T-helper 2 cell treated with Interferon-gamma antibody and Interleukin-4, amounts not matched to agents 5 μg/mL and 100 μg/mL, for 36 hours (primary cell): ENCODE measurements at regions not wholly inside any gene's neighbourhood (a gene's known extent, or its start where the extent isn't known, plus 50 kb on each side); places are given as distances from the start of the nearest gene placed in this dataset.
"Not testable (repeated sequence)": the region's sequence is repeated elsewhere in the genome, so short reads cannot be mapped to it uniquely, and the experiment has no call there.

Experiments used
- DNase-seq: peaks from one replicate; pipeline ENCODE4 v3.0.0; 2021; ENCODE audit warnings: low spot score
- H3K27ac Mint-ChIP-seq: one replicate; pipeline ENCODE4 v1.8.0; 2021; ENCODE audit warnings: mild to moderate bottlenecking, mixed read lengths
- H3K27me3 Mint-ChIP-seq: one replicate; pipeline ENCODE4 v1.8.0; 2021; ENCODE audit warnings: low read depth, mixed read lengths
- H3K36me3 Mint-ChIP-seq: one replicate; pipeline ENCODE4 v1.8.0; 2021; ENCODE audit warnings: low read depth, mixed read lengths
- H3K4me1 Mint-ChIP-seq: one replicate; pipeline ENCODE4 v1.8.0; 2021; ENCODE audit warnings: low read depth, mixed read lengths
- H3K4me3 Mint-ChIP-seq: one replicate; pipeline ENCODE4 v1.8.0; 2022; ENCODE audit warnings: mild to moderate bottlenecking, moderate library complexity, mixed read lengths
- H3K9me3 Mint-ChIP-seq: one replicate; pipeline ENCODE4 v1.8.0; 2021; ENCODE audit warnings: mixed read lengths

- no peak overlapping the region for H3K27ac Mint-ChIP-seq
- H3K27me3 Mint-ChIP-seq: peaks cover 7% of the 10 kb centered on the region
- H3K36me3 Mint-ChIP-seq: peaks cover 10% of the 10 kb centered on the region
- H3K4me3 Mint-ChIP-seq: no peak overlapping the region
- H3K4me1 Mint-ChIP-seq: peaks cover 24% of the 10 kb centered on the region
- no peak for DNase-seq
- peaks cover 13% of the 10 kb centered on the region for H3K9me3 Mint-ChIP-seq
These were observed 94.7 kb downstream of the SMIM20 start for GRCh38 chr4:26008737-26009136.

GRCh38 chr4:26009502-26009901 is 95.5 kb downstream of the SMIM20 start:
- peaks cover 10% of the 10 kb centered on the region for H3K36me3 Mint-ChIP-seq
- H3K27ac Mint-ChIP-seq: no peak overlapping the region
- H3K4me3 Mint-ChIP-seq: no peak overlapping the region
- H3K9me3 Mint-ChIP-seq: peaks cover 13% of the 10 kb centered on the region
- H3K4me1 Mint-ChIP-seq: peaks cover 28% of the 10 kb centered on the region
- no peak for DNase-seq
- H3K27me3 Mint-ChIP-seq: peaks cover 8% of the 10 kb centered on the region

- Mint-ChIP-seq H3K27ac (peak overlapping the region; percentile 2), H3K4me3 (peak overlapping the region; percentile 8), H3K36me3 (peaks cover 10% of the 10 kb centered on the region), H3K27me3 (peaks cover 9% of the 10 kb centered on the region), H3K9me3 (peaks cover 13% of the 10 kb centered on the region), H3K4me1 (peaks cover 28% of the 10 kb centered on the region)
- DNase-seq: no peak
These were observed 96.3 kb downstream of the SMIM20 start for GRCh38 chr4:26010304-26010703.

- Mint-ChIP-seq H3K27ac (no peak overlapping the region), H3K9me3 (peaks cover 7% of the 10 kb centered on the region), H3K4me3 (no peak overlapping the region), H3K36me3 (peaks cover 8% of the 10 kb centered on the region), H3K4me1 (peaks cover 28% of the 10 kb centered on the region), H3K27me3 (peaks cover 7% of the 10 kb centered on the region)
- DNase-seq: no peak
These were observed 99.6 kb downstream of the SMIM20 start for GRCh38 chr4:26013629-26014028.

GRCh38 chr4:26015133-26015651 is 101.2 kb downstream of the SMIM20 start:
- no peak overlapping the region for H3K27ac Mint-ChIP-seq

GRCh38 chr4:26015906-26016305 is 101.9 kb downstream of the SMIM20 start:
- peaks cover 7% of the 10 kb centered on the region for H3K27me3 Mint-ChIP-seq
- H3K36me3 Mint-ChIP-seq: peaks cover 6% of the 10 kb centered on the region
- no peak overlapping the region for H3K4me3 Mint-ChIP-seq
- no peak overlapping the region for H3K27ac Mint-ChIP-seq
- DNase-seq: no peak
- no peaks in the 10 kb centered on the region for H3K9me3 Mint-ChIP-seq
- H3K4me1 Mint-ChIP-seq: peaks cover 25% of the 10 kb centered on the region

More at GRCh38 chr4:26015133-26015651, 101.2 kb downstream of the SMIM20 start:
- Mint-ChIP-seq H3K36me3 (peaks cover 6% of the 10 kb centered on the region), H3K4me3 (no peak overlapping the region), H3K27me3 (peaks cover 7% of the 10 kb centered on the region), H3K4me1 (peaks cover 26% of the 10 kb centered on the region), H3K9me3 (no peaks in the 10 kb centered on the region)
- no peak for DNase-seq

- Mint-ChIP-seq H3K27ac (no peak overlapping the region), H3K9me3 (no peaks in the 10 kb centered on the region), H3K36me3 (peaks cover 3% of the 10 kb centered on the region), H3K27me3 (peaks cover 6% of the 10 kb centered on the region), H3K4me3 (no peak overlapping the region), H3K4me1 (peaks cover 23% of the 10 kb centered on the region)
- DNase-seq: no peak
These were observed 103.5 kb downstream of the SMIM20 start for GRCh38 chr4:26017531-26017930.

- peaks cover 18% of the 10 kb centered on the region for H3K4me1 Mint-ChIP-seq
- not testable (repeated sequence) for H3K4me3 Mint-ChIP-seq, DNase-seq, H3K27ac Mint-ChIP-seq, H3K36me3 Mint-ChIP-seq, H3K27me3 Mint-ChIP-seq, H3K9me3 Mint-ChIP-seq
These were observed 104.1 kb downstream of the SMIM20 start for GRCh38 chr4:26017961-26018700.

GRCh38 chr4:26020083-26020668 is 106.2 kb downstream of the SMIM20 start:
- peaks cover 5% of the 10 kb centered on the region for H3K27me3 Mint-ChIP-seq
- peak; percentile 58 for DNase-seq
- peaks cover 1% of the 10 kb centered on the region for H3K36me3 Mint-ChIP-seq
- H3K9me3 Mint-ChIP-seq: no peaks in the 10 kb centered on the region
- peak overlapping the region; percentile 64 for H3K4me3 Mint-ChIP-seq
- no peak overlapping the region for H3K27ac Mint-ChIP-seq
- peaks cover 9% of the 10 kb centered on the region for H3K4me1 Mint-ChIP-seq

- Mint-ChIP-seq H3K4me3 (no peak overlapping the region), H3K27ac (peak overlapping the region; percentile 17), H3K9me3 (no peaks in the 10 kb centered on the region), H3K36me3 (peaks cover 1% of the 10 kb centered on the region), H3K27me3 (peaks cover 5% of the 10 kb centered on the region), H3K4me1 (peaks cover 9% of the 10 kb centered on the region)
- no peak for DNase-seq
These were observed 106.9 kb downstream of the SMIM20 start for GRCh38 chr4:26020881-26021280.

GRCh38 chr4:26021417-26022345 is 107.7 kb downstream of the SMIM20 start:
- Mint-ChIP-seq H3K27ac (no peak overlapping the region), H3K27me3 (peaks cover 5% of the 10 kb centered on the region), H3K4me1 (peaks cover 9% of the 10 kb centered on the region), H3K9me3 (no peaks in the 10 kb centered on the region), H3K36me3 (peaks cover 1% of the 10 kb centered on the region), H3K4me3 (no peak overlapping the region)
- no peak for DNase-seq

GRCh38 chr4:26022346-26023202 is 108.6 kb downstream of the SMIM20 start:
- Mint-ChIP-seq H3K4me3 (no peak overlapping the region), H3K27ac (no peak overlapping the region), H3K36me3 (peaks cover 1% of the 10 kb centered on the region), H3K27me3 (peaks cover 5% of the 10 kb centered on the region), H3K4me1 (peaks cover 9% of the 10 kb centered on the region), H3K9me3 (no peaks in the 10 kb centered on the region)
- no peak for DNase-seq
